ENCODE measurements at regions not wholly inside any gene's neighbourhood (a gene's known extent, or its start where the extent isn't known, plus 50 kb on each side); places are given as distances from the start of the nearest gene placed in this dataset.

DNA sequence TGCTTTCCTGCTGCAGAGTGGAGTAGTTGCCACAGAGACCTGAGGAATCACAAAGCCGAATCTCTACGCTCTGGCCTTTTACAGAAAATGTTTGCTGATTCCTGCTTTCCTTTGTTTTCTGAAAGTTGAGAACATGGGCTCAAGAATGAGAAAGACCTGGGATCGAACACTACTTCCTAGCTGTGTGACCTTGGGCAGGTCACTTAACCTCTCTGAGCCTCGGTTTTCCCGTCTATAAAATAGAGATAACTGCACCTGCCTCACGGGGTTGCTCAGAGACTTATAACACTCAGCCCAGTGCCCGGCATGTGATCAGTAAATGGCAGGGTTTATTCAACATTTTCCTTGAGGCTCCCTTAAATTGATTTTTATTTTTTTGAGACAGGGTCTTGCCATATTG, 70.9 kb upstream of the ALX4 start:
- no peak overlapping the region for H2AFZ ChIP-seq (ENCODE audit: low read depth, low read length)
- H3K27me3 ChIP-seq (ENCODE audit: low read depth, low read length), result peaks cover 30% of the 10 kb centered on the region
- no peak overlapping the region for H3K27ac ChIP-seq (ENCODE audit: low read length)
- no peak overlapping the region for H3K9ac ChIP-seq (ENCODE audit: low read length)
- H3K4me1 ChIP-seq (ENCODE audit: low read length), result no peaks in the 10 kb centered on the region
- H3K4me2 ChIP-seq (ENCODE audit: low read length), result no peak overlapping the region
- no peaks in the 10 kb centered on the region for H3K9me3 ChIP-seq (ENCODE audit: insufficient read depth, low read length)
- H3K79me2 ChIP-seq (ENCODE audit: low read length), result no peaks in the 10 kb centered on the region
- TF ChIP-seq CTCF (IDR thresholded peaks at IDR 0.05; ENCODE audit: low read depth, low read length) (no peak), EZH2phosphoT487 (IDR thresholded peaks at IDR 0.05; ENCODE audit: low read depth) (no peak)
- H4K20me1 ChIP-seq (ENCODE audit: insufficient read depth, low read length), result no peaks in the 10 kb centered on the region
- H3K4me3 ChIP-seq (ENCODE audit: low read length), result no peak overlapping the region
- no peaks in the 10 kb centered on the region for H3K36me3 ChIP-seq (replicated peaks; ENCODE audit: low read depth, low read length)

- Histone ChIP-seq H3K4me2 (ENCODE audit: low read length) (no peak overlapping the region), H2AFZ (ENCODE audit: low read depth, low read length) (no peak overlapping the region), H3K27ac (ENCODE audit: low read length) (no peak overlapping the region), H3K4me3 (ENCODE audit: low read length) (no peak overlapping the region), H3K27me3 (ENCODE audit: low read depth, low read length) (peaks cover 34% of the 10 kb centered on the region), H3K79me2 (ENCODE audit: low read length) (no peaks in the 10 kb centered on the region), H3K9me3 (ENCODE audit: insufficient read depth, low read length) (no peaks in the 10 kb centered on the region), H3K9ac (ENCODE audit: low read length) (no peak overlapping the region), H3K4me1 (ENCODE audit: low read length) (no peaks in the 10 kb centered on the region), H4K20me1 (ENCODE audit: insufficient read depth, low read length) (no peaks in the 10 kb centered on the region), H3K36me3 (replicated peaks; ENCODE audit: low read depth, low read length) (no peaks in the 10 kb centered on the region)
- TF ChIP-seq CTCF (IDR thresholded peaks at IDR 0.05; ENCODE audit: low read depth, low read length), result no peak
- TF ChIP-seq EZH2phosphoT487 (IDR thresholded peaks at IDR 0.05; ENCODE audit: low read depth), result no peak
Measured at GRCh38 chr11:44381261-44381660, 71.3 kb upstream of the ALX4 start.

DNA sequence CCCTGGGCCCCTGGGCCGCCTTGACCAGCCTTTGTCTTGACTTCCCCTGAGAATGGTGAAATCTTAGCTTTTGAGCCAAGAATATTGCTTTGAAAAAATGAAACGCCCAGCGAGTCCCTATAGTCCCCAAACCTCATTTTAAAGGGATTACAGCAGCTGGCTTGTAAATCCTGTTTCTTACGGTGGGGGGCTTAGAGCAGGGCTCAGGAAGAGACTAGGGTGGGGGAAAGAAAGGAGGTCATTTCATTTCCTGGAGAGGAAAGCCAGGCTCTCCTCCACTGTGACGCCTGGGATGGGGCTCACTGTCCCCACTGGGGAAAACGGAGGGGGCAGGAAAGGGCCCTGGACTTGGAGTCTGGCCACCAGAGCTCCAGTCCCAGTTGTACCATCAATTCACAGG, 72.2 kb upstream of the ALX4 start:
- H3K4me2 ChIP-seq (ENCODE audit: low read length), result no peak overlapping the region
- no peak overlapping the region for H3K9ac ChIP-seq (ENCODE audit: low read length)
- no peaks in the 10 kb centered on the region for H3K79me2 ChIP-seq (ENCODE audit: low read length)
- no peak overlapping the region for H3K27ac ChIP-seq (ENCODE audit: low read length)
- no peaks in the 10 kb centered on the region for H3K36me3 ChIP-seq (replicated peaks; ENCODE audit: low read depth, low read length)
- TF ChIP-seq EZH2phosphoT487 (IDR thresholded peaks at IDR 0.05; ENCODE audit: low read depth) (no peak), CTCF (IDR thresholded peaks at IDR 0.05; ENCODE audit: low read depth, low read length) (no peak)
- H3K4me1 ChIP-seq (ENCODE audit: low read length), result no peaks in the 10 kb centered on the region
- H3K4me3 ChIP-seq (ENCODE audit: low read length), result no peak overlapping the region
- H3K27me3 ChIP-seq (ENCODE audit: low read depth, low read length), result peaks cover 34% of the 10 kb centered on the region
- H3K9me3 ChIP-seq (ENCODE audit: insufficient read depth, low read length), result no peaks in the 10 kb centered on the region
- H2AFZ ChIP-seq (ENCODE audit: low read depth, low read length), result no peak overlapping the region
- no peaks in the 10 kb centered on the region for H4K20me1 ChIP-seq (ENCODE audit: insufficient read depth, low read length)

DNA sequence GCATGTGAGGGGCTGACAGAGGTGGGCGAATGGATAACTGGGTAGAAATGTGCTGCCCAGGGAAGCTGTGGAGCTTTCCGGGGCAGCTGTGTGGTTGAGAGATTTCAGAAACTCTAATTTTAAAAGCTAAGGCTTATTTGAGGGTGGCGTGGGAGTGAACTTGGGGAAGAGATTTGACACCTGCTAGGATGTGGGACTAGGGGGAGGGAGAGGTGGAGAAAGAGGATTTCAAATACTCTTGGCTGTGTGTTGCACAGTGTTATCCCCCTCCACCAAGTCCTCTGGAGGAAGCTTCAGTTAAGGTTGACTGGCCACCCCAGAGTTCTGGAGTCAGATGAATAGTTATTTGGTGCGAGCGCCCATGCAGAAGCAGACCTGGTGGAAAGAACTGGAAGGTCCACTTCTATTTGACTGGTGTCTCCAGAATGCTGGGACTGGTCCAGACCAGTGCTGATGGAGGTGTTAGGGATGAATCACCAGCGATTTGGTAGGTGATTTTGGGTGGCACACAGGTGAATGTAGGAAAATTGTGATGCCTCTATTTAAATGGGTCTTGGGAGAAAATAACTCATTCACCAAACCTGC, 72.8 kb upstream of the ALX4 start:
- Histone ChIP-seq H3K36me3 (replicated peaks; ENCODE audit: low read depth, low read length) (no peaks in the 10 kb centered on the region), H3K9me3 (ENCODE audit: insufficient read depth, low read length) (no peaks in the 10 kb centered on the region), H3K4me3 (ENCODE audit: low read length) (no peak overlapping the region), H3K27ac (ENCODE audit: low read length) (no peak overlapping the region), H3K4me1 (ENCODE audit: low read length) (no peaks in the 10 kb centered on the region), H4K20me1 (ENCODE audit: insufficient read depth, low read length) (no peaks in the 10 kb centered on the region), H3K4me2 (ENCODE audit: low read length) (no peak overlapping the region), H2AFZ (ENCODE audit: low read depth, low read length) (no peak overlapping the region), H3K9ac (ENCODE audit: low read length) (no peak overlapping the region), H3K79me2 (ENCODE audit: low read length) (no peaks in the 10 kb centered on the region), H3K27me3 (ENCODE audit: low read depth, low read length) (peaks cover 36% of the 10 kb centered on the region)
- TF ChIP-seq EZH2phosphoT487 (IDR thresholded peaks at IDR 0.05; ENCODE audit: low read depth), result no peak
- TF ChIP-seq CTCF (IDR thresholded peaks at IDR 0.05; ENCODE audit: low read depth, low read length), result no peak

All from OCI-LY3 (cell line).